ENCODE measurements at regions not wholly inside any gene's neighbourhood (a gene's known extent, or its start where the extent isn't known, plus 50 kb on each side); places are given as distances from the start of the nearest gene placed in this dataset.

DNA sequence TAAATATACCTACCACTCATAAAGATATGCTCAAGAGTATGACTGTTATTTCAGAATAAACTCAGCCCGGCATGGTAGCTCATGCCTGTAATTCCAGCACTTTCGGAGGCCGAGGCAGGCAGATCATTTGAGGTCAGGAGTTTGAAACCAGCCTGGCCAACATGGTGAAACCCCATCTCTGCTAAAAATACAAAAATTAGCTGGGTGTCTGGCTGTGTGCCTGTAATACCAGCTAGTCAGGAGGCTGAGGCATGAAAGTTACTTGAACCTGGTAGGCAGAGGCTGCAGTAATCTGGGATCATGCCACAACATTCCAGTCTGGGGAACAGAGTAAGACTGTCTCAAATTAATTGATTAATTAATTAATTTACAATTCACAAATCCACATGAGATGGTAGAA is 208.2 kb upstream of the PDGFD start:
- WGBS, 3 donors, result 25 to 30% (median 26%) methylated on average over 3 of the region's 3 CpGs
- no peaks in the 10 kb centered on the region for H3K9me3 ChIP-seq
- H3K4me1 ChIP-seq, result peaks cover 3% of the 10 kb centered on the region
- intact Hi-C loops (cut with DNase I), result no loop called here
- H3K36me3 ChIP-seq (ENCODE audit: insufficient read depth in 1 of 2, low read depth in 1 of 2), result no peaks in the 10 kb centered on the region
- no peak overlapping the region for H3K4me3 ChIP-seq
- TF ChIP-seq, protein P1, sequence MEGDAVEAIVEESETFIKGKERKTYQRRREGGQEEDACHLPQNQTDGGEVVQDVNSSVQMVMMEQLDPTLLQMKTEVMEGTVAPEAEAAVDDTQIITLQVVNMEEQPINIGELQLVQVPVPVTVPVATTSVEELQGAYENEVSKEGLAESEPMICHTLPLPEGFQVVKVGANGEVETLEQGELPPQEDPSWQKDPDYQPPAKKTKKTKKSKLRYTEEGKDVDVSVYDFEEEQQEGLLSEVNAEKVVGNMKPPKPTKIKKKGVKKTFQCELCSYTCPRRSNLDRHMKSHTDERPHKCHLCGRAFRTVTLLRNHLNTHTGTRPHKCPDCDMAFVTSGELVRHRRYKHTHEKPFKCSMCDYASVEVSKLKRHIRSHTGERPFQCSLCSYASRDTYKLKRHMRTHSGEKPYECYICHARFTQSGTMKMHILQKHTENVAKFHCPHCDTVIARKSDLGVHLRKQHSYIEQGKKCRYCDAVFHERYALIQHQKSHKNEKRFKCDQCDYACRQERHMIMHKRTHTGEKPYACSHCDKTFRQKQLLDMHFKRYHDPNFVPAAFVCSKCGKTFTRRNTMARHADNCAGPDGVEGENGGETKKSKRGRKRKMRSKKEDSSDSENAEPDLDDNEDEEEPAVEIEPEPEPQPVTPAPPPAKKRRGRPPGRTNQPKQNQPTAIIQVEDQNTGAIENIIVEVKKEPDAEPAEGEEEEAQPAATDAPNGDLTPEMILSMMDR (IDR thresholded peaks at IDR 0.05), result no peak
- DNase-seq, result no peak
- peak in 3 of 4 donors; percentile 37 to 75 (median 68) for ATAC-seq
- H3K27me3 ChIP-seq (ENCODE audit: insufficient read depth in 3 of 3, low read length in 2 of 3), result no peaks in the 10 kb centered on the region
- H3K27ac ChIP-seq, result no peak overlapping the region

DNA sequence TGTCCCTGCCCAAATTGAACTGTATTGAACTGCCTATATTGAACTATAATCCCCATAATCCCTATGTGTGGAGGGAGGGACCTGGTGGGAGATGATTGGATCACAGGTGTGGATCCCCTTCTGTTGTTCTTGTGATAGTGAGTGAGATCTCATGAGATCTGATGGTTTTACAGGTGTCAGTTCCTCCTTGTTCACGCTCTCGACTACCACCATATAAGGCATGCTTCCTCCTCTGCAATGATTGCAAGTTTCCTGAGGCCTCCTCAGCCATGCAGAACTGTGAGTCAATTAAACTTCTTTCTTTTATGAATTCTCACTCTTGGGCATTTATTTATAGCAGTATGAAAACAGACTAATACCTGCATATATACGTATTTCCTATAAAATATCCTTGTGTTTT is 206.5 kb upstream of the PDGFD start:
- WGBS, 3 donors, result 86 to 95% (median 93%) methylated on average over 3 of the region's 3 CpGs

DNA sequence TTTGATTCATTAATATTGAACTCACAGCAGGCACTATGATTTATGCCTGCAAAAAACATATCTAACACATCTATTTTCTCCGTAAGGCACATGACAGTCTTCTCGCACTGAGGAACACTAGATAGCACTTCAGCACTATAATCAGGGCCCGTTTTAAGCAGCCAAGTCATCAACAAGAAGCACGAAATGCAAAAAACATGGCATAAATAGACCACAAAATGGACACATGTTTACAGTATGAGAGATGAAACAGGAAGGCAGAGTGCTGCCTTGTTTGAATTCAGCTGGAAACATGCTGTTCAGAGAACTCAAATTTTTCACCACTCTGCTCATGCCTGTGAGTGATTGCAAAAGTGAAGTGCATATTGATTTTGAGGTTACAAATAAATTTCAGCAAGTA is 205.8 kb upstream of the PDGFD start:
- Histone ChIP-seq H3K27me3 (ENCODE audit: insufficient read depth in 3 of 3, low read length in 2 of 3) (no peaks in the 10 kb centered on the region), H3K4me3 (no peak overlapping the region), H3K9me3 (no peaks in the 10 kb centered on the region), H3K4me1 (peaks cover 3% of the 10 kb centered on the region), H3K27ac (no peak overlapping the region), H3K36me3 (ENCODE audit: insufficient read depth in 1 of 2, low read depth in 1 of 2) (no peaks in the 10 kb centered on the region)
- WGBS, 3 donors, result 67 to 81% (median 78%) methylated on average over 4 of the region's 4 CpGs
- ATAC-seq, result no peak
- TF ChIP-seq, protein P1 (IDR thresholded peaks at IDR 0.05), result no peak
- DNase-seq, result no peak
- intact Hi-C loops (cut with DNase I), result no loop called here

More for the DNA sequence above, 206.5 kb upstream of the PDGFD start:
- ATAC-seq, result no peak
- TF ChIP-seq, protein P1 (IDR thresholded peaks at IDR 0.05), result no peak
- Histone ChIP-seq H3K27me3 (ENCODE audit: insufficient read depth in 3 of 3, low read length in 2 of 3) (no peaks in the 10 kb centered on the region), H3K36me3 (ENCODE audit: insufficient read depth in 1 of 2, low read depth in 1 of 2) (no peaks in the 10 kb centered on the region), H3K4me1 (peaks cover 3% of the 10 kb centered on the region), H3K4me3 (no peak overlapping the region), H3K27ac (no peak overlapping the region), H3K9me3 (no peaks in the 10 kb centered on the region)
- no peak for DNase-seq
- intact Hi-C loops (cut with DNase I), result no loop called here

DNA sequence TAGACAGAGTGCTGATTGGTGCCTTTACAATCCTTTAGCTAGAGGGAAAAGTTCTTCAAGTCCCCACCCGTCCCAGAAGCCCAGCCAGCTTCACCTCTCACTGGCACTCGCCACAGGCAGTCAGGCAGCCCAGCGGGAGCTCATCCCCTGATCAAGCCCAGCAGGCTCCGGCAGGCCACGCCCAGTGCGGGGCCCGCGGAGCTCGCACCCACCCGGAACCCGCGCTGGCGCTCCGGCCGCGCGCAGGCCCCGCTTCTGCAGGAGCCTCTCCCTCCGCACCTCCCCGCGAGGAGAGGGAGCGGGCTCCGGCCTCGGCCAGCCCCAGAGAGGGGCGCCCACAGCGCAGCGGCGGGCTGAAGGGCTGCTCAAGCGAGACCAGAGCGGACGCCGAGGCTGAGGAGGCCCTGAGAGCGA is 202.4 kb upstream of the PDGFD start:
- Histone ChIP-seq H3K27me3 (ENCODE audit: insufficient read depth in 3 of 3, low read length in 2 of 3) (no peaks in the 10 kb centered on the region), H3K36me3 (ENCODE audit: insufficient read depth in 1 of 2, low read depth in 1 of 2) (no peaks in the 10 kb centered on the region), H3K4me3 (no peak overlapping the region), H3K27ac (no peak overlapping the region), H3K4me1 (no peaks in the 10 kb centered on the region), H3K9me3 (no peaks in the 10 kb centered on the region)
- intact Hi-C loops (cut with DNase I), result no loop called here
- ATAC-seq, result no peak
- TF ChIP-seq, protein P1 (IDR thresholded peaks at IDR 0.05), result no peak
- peak in 1 of 2 donors; percentile 34 for DNase-seq
- WGBS, 3 donors, result 92 to 95% (median 93%) methylated on average over 33 of the region's 33 CpGs

DNA sequence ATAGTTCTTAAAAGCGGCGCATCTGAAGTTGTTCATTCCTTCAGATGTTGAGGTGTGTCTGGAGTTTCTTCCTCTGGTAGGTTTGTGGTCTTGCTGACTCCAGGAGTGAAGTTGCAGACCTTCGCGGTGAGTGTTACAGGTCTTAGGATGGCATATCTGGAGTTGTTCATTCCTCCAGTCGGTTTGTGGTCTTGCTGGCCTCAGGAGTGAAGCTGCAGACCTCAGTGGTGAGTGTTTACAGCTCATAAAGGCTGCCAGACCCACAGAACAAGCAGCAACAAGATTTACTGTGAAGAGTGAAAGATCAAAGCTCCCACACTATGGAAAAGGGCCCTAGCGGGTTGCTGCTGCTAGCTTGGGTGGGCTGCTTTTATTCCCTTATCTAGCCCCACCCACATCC is 201.7 kb upstream of the PDGFD start:
- H3K27ac ChIP-seq, result no peak overlapping the region
- DNase-seq, result no peak
- H3K9me3 ChIP-seq, result no peaks in the 10 kb centered on the region
- intact Hi-C loops (cut with DNase I), result no loop called here
- ATAC-seq, result no peak
- TF ChIP-seq, protein P1 (IDR thresholded peaks at IDR 0.05), result no peak
- WGBS, 3 donors, result 93 to 97% (median 95%) methylated on average over 6 of the region's 6 CpGs
- no peak overlapping the region for H3K4me3 ChIP-seq
- H3K27me3 ChIP-seq (ENCODE audit: insufficient read depth in 3 of 3, low read length in 2 of 3), result no peaks in the 10 kb centered on the region
- H3K4me1 ChIP-seq, result no peaks in the 10 kb centered on the region
- H3K36me3 ChIP-seq (ENCODE audit: insufficient read depth in 1 of 2, low read depth in 1 of 2), result no peaks in the 10 kb centered on the region
